Heart left ventricle (tissue), 16 donors: ENCODE measurements at regions not wholly inside any gene's neighbourhood (a gene's known extent, or its start where the extent isn't known, plus 50 kb on each side); places are given as distances from the start of the nearest gene placed in this dataset.

Source experiments
- ATAC-seq, 4 donors: fragments of 200-7000 bp; cut with Tn5 transposase; one replicate each; pipeline ENCODE4 v1.9.1; 2020 to 2022; ENCODE audit warnings: moderate library complexity in 4 of 4, mild to moderate bottlenecking in 3 of 4, moderate number of reproducible peaks in 1 of 4
- DNase-seq, 5 donors: peaks; one replicate each; pipeline ENCODE4 v3.0.0-alpha.2; 2020
- H3K27ac ChIP-seq, 12 donors: fragments of 200-600 bp; sonication (generic) in 4 of 12; one replicate each; pipeline versions ENCODE4 v1.5.0 to v1.8.0; 2016 to 2022; ENCODE audit warnings: mild to moderate bottlenecking in 2 of 12
- H3K27me3 ChIP-seq, 9 donors: fragments of 200-600 bp; sonication (generic) in 2 of 9; one replicate each; pipeline versions ENCODE4 v1.5.1 to v1.8.0; 2016 to 2022; ENCODE audit warnings: mild to moderate bottlenecking in 3 of 9
- H3K36me3 ChIP-seq, 9 donors: fragments of 200-600 bp; sonication (generic) in 2 of 9; one replicate each; pipeline versions ENCODE4 v1.5.0 to v1.8.0; 2018 to 2022; ENCODE audit warnings: mild to moderate bottlenecking in 2 of 9
- H3K4me1 ChIP-seq, 12 donors: fragments of 200-600 bp; sonication (generic) in 4 of 12; one replicate each; pipeline versions ENCODE4 v1.5.0 to v1.8.0; 2016 to 2022; ENCODE audit warnings: mild to moderate bottlenecking in 3 of 12
- H3K4me3 ChIP-seq, 12 donors: fragments of 200-600 bp; sonication (generic) in 4 of 12; one replicate each; pipeline versions ENCODE4 v1.5.0 to v1.8.0; 2017 to 2022; ENCODE audit warnings: mild to moderate bottlenecking in 9 of 12, moderate library complexity in 4 of 12
- H3K9me3 ChIP-seq, 12 donors: fragments of 200-600 bp; sonication (generic) in 4 of 12; one replicate each; pipeline versions ENCODE4 v1.5.0 to v1.8.0; 2016 to 2022; ENCODE audit warnings: mild to moderate bottlenecking in 1 of 12
- POLR2A ChIP-seq, 2 donors: fragments of 450-650 bp; IDR thresholded peaks; one replicate each; pipeline ENCODE4 v1.6.1; 2017; ENCODE audit warnings: antibody characterized with exemption in 2 of 2, mild to moderate bottlenecking in 2 of 2, moderate library complexity in 2 of 2
- WGBS, 4 donors: extraction: QIAGEN DNeasy Blood & Tissue Kit in 2 of 4; methylation state at CpG; one replicate each; pipeline versions ENCODE4 v1.1.5 to v1.1.7; 2013 to 2018; 5-methylcytosine and 5-hydroxymethylcytosine counted together
- intact Hi-C, 10 donors: fragments of 100-400 bp; cut with DNase I; formaldehyde crosslinking; loops; one replicate each; pipeline versions ENCODE4 v1.11.1 to v1.14.2; 2022
- TF ChIP-seq, protein P1 (sequence below), 12 donors: fragments of 200-600 bp; sonication (generic) in 4 of 12; IDR thresholded peaks; one replicate each; pipeline versions ENCODE4 v1.5.0 to v1.8.0; 2018 to 2022; ENCODE audit warnings: antibody characterized with exemption in 12 of 12, mild to moderate bottlenecking in 5 of 12
- donor health status: ischemic (EF 13 %, LVEDD 7.1; RV severe dilation, severe dysfunction).
- donor health status: healthy with polysubstance abuse.
- donor health status: DM: no; HTN: yes; CAD: no.
- donor health status: DM: no; HTN: no; CAD: no.
- donor health status: ischemic (EF 25% LVEDD 6.9; RV normal size, moderate dysfunction).
- donor health status: ischemic (EF 25% LVEDD 5.7; RV mildly dilated, moderate dysfunction).
- donor health status: healthy.
- donor health status: DM: yes; HTN: yes; CAD: no.
- donor health status: ischemic (EF 35%, LVEDD 5.7; RV mildly dilated, moderate dysfunction).
- donor health status: nonischemic (EF 11% LVEDD 7.7; RV severe dilation, severe dysfunction).
- donor health status: DM: yes; HTN: yes; CAD: no.
- donor health status: PGD.
- donor health status: ischemic (EF 29% LVEDD 5.4; RV normal size, mild dysfunction).
- donor health status: nonischemic (EF 23%, LVEDD 6.1; RV moderate dilation, normal function).

DNA sequence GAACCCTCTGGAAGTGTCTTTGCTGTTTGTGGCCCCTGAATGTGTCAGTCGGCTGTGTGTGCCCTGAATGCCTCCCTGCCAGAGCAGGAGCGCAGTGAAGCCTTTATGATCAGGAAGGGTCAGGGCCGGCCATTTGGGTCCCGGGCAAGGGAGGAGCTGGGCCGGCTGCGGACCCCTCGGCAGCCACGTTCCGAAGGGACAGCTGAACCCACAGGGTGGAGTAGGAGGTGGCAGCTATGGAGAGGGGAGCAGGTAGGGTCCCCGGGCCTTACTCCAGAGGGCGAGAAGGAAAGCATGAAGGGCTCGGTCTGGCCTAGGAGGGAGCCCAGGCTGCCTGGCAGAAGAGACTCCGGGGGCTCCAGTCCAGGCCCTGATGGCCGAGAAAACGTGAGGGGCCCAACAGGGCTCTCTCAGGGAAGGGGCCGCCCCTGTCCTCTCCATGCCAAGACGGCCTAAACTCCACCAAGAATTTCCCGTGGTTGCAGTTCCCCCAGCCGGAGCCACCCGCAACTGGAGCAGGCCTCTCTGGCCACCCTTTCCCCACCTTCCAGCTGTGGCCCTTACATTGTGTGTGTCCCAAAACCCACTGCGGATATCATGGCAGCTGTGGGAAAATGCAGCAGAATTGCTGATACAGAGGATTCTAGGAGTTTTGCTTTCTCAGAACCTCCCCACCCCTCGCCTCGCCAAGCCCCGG lies 182.2 kb upstream of the STK26 start:
- intact Hi-C loops, result loop anchor here (2.0 to 10.0 kb wide), 12 partner anchors 224 to 794 kb away; partner anchors contain the start of gene RAP2C (in 1 of the 10)
- Histone ChIP-seq H3K4me1 (peaks cover 0 to 6% (median 0%) of the 10 kb centered on the region in 12 donors), H3K27me3 (peaks cover 0 to 61% (median 0%) of the 10 kb centered on the region in 9 donors), H3K36me3 (no peaks in the 10 kb centered on the region), H3K27ac (no peak overlapping the region), H3K9me3 (no peaks in the 10 kb centered on the region), H3K4me3 (no peak overlapping the region)
- 38 to 66% (median 51%) methylated on average over 8 to 24 of the region's 24 CpGs for WGBS, 4 donors
- DNase-seq (no peak), ATAC-seq (peak in 2 of 4 donors; percentile 22 to 24)
- no peak for TF ChIP-seq POLR2A (IDR thresholded peaks at IDR 0.05)
- TF ChIP-seq, protein P1, sequence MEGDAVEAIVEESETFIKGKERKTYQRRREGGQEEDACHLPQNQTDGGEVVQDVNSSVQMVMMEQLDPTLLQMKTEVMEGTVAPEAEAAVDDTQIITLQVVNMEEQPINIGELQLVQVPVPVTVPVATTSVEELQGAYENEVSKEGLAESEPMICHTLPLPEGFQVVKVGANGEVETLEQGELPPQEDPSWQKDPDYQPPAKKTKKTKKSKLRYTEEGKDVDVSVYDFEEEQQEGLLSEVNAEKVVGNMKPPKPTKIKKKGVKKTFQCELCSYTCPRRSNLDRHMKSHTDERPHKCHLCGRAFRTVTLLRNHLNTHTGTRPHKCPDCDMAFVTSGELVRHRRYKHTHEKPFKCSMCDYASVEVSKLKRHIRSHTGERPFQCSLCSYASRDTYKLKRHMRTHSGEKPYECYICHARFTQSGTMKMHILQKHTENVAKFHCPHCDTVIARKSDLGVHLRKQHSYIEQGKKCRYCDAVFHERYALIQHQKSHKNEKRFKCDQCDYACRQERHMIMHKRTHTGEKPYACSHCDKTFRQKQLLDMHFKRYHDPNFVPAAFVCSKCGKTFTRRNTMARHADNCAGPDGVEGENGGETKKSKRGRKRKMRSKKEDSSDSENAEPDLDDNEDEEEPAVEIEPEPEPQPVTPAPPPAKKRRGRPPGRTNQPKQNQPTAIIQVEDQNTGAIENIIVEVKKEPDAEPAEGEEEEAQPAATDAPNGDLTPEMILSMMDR (IDR thresholded peaks at IDR 0.05), result no peak

DNA sequence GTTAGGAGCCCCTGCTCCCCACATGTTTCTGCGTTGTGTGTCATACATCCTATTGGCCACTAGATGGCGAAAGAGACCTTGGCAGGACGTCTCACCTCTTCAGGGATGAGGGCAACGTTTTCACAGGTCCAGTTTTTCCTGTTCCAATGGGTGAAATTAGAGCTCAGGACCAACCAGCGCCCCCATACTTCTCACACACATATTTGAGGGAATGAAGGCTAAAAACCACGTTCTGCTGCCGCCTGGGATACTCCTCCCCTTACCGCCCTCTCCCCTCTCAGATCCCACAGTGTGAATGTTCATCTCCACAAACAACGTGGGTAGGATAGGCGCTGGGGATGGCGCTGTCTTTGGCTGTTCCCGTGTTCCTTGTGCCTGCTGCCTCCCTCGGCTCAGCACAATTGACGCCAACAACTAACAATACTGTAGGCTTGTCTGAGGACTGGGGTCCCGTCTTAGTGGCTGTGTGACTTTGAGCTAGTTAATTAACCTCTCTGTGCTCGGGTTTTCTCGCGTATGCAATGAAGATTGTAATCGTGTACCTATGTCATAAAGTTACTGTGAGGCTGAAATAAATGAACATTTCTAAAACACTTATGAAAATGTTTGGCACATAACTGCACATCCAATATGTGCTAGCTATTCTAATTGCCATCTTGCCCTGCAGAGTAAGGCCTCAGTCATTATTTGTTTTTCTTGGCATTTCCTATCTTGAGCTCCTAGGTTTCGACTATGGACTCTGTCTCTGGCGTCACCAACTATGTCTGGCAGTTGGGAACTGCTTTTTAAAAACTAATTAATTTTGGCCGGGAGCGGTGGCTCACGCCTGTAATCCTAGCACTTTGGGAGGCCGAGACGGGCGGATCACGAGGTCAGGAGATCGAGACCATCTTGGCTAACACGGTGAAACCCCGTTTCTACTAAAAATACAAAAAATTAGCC lies 181.3 kb upstream of the STK26 start:
- ATAC-seq (peak in 3 of 4 donors; percentile 37 to 81 (median 69)), DNase-seq (peak in 2 of 5 donors; percentile 31 to 38)
- no peaks in the 10 kb centered on the region for H3K9me3 ChIP-seq
- no peaks in the 10 kb centered on the region for H3K36me3 ChIP-seq
- no peak overlapping the region for H3K27ac ChIP-seq
- TF ChIP-seq, protein P1 (IDR thresholded peaks at IDR 0.05), result peak; percentile 51 to 96 (median 75)
- no peak for TF ChIP-seq POLR2A (IDR thresholded peaks at IDR 0.05)
- WGBS, 4 donors, result 47 to 50% (median 49%) methylated on average over 29 to 31 of the region's 31 CpGs
- intact Hi-C loops, result loop anchor here (2.0 to 10.0 kb wide), 12 partner anchors 223 to 793 kb away; partner anchors contain the start of gene RAP2C (in 1 of the 10)
- no peak overlapping the region for H3K4me3 ChIP-seq
- peaks cover 0 to 61% (median 0%) of the 10 kb centered on the region in 9 donors for H3K27me3 ChIP-seq
- H3K4me1 ChIP-seq, result peaks cover 0 to 6% (median 0%) of the 10 kb centered on the region in 12 donors

DNA sequence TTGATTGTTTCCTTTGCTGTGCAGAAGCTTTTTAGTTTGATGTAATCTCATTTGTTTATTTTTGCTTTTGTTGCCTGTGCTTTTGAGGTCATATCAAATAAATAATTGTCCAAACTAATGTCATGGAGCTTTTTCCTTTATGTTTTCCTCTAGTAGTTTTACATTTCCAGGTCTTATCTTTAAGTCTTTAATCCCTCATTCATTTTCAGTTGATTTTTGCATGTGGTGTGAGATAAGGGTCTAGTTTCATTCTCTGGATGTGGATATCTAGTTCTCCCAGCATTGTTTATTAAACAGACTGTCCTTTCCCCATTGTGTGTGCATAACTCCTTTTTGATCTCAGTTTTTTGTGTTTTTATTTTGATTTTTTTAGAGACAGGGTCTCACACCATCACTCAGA lies 179.1 kb upstream of the STK26 start:
- H3K9me3 ChIP-seq, result no peaks in the 10 kb centered on the region
- ATAC-seq (no peak), DNase-seq (no peak)
- intact Hi-C loops, result loop anchor here (5.0 to 10.0 kb wide), 11 partner anchors 221 to 791 kb away; partner anchors contain the start of gene RAP2C (in 1 of the 10)
- TF ChIP-seq, protein P1 (IDR thresholded peaks at IDR 0.05), result no peak
- no peak for TF ChIP-seq POLR2A (IDR thresholded peaks at IDR 0.05)
- no peaks in the 10 kb centered on the region for H3K36me3 ChIP-seq
- H3K4me3 ChIP-seq, result no peak overlapping the region
- no peak overlapping the region for H3K27ac ChIP-seq
- H3K4me1 ChIP-seq, result peaks cover 0 to 6% (median 0%) of the 10 kb centered on the region in 12 donors
- peaks cover 0 to 53% (median 0%) of the 10 kb centered on the region in 9 donors for H3K27me3 ChIP-seq
